NCI-H2196 (cell line): ENCODE measurements at regions not wholly inside any gene's neighbourhood (a gene's known extent, or its start where the extent isn't known, plus 50 kb on each side); places are given as distances from the start of the nearest gene placed in this dataset.

Experiments
- DNase-seq: peaks from one replicate; lab custom pipeline; 2025; ENCODE audit not compliant: unreplicated experiment; lab: John Stamatoyannopoulos, UW

DNA sequence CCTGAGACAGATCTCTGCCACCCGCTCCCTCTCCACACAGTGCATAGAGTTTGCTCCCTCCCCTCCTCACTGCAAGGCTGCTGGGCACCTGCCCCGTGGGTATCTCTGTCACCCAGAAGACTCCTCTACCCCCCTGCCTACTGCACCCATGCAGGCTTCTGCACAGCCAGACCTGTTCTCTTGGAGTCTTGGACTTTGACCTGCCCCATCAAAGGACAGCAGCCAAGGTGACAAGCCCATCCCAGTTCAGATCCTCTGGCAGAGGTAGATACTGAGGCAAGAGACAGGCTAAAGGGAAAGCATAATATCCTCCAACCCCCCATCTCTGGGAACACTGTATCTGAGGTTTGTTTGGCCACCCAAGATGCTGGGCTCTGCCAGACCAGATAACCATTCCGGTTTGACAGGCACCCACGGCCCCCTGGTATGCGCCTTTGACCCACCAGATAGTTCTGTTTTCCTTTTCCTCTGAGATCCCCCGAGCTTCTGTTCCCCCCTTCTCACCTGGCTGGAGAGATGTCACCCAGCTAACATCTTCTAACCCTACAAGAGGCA is 239.6 kb downstream of the SOX9 start:
- no peak for DNase-seq

DNA sequence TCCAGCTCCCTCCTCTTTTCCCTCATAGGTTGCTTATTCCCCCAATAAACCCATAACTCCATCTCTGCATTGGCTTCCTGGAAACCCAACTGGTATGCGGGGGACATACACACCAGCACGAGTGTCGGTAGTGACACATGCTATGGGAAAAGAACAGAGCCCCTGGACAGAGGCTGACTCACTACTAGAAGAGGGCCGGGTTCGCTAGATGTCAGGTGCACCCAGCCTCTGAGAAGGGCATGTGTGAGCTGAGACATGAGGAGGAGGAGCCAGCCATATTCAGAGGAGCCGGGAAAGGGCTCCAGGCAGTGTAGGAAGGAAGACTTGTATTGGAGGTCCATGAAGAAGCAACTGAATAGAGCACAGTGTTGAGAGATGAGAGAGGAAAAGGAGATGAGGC is 241.1 kb downstream of the SOX9 start:
- no peak for DNase-seq

DNA sequence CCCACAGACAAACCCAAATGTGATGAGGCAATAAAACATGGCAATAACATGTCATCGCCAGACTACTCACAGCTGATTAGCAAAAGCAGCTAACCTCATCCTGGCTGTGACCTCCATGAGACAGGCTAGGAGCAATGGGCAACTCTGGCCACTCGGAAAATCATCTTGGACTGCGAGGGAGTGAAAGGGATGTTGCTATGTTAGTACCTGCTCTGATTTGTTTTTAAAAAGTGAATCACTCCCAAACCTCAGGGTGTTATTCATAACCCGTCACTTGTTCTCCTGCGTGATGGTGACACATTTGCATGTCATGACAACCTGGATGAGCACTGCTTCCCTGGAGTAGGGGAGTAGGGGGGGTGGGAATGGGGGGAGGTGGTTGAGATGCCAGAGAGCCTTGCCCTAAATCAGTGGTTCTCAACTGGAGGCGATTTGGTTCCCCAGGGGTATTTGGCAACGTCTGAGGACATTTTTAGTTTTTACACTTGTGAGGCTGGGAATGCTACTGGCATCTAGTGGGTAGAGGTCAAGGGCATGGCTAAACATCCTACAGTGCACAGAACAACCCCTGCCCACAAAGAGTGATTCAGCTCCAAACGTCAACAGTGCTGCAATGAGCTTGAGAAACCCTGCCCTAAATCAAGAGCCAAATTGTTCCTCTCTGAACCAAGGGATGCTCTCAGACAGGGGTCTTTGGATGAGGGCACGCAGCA is 241.7 kb downstream of the SOX9 start:
- DNase-seq, result no peak

DNA sequence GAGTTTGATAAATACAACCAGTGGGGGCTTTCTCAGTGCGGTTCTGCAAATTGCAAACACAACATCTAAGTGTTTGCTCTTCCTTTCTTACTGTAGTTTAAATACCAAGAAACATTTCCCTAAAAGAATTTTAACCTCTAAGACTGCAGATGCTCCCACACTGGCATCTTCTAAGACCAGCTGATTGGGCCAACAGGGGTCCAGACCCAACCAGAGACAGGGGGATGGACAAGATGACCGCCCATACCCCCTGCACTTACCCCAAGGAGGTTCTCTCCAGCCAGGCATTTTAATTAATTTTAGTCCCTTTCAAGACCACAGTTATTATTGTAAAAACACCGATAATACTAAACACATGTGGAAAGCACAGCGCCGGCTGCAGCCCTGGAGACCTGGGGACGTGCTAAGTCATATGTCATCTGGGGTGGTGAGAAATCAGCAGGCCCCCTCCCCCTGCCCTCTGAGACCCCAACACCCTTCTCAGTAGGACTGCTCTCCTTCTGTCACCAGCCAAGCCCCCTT is 242.3 kb downstream of the SOX9 start:
- no peak for DNase-seq

DNA sequence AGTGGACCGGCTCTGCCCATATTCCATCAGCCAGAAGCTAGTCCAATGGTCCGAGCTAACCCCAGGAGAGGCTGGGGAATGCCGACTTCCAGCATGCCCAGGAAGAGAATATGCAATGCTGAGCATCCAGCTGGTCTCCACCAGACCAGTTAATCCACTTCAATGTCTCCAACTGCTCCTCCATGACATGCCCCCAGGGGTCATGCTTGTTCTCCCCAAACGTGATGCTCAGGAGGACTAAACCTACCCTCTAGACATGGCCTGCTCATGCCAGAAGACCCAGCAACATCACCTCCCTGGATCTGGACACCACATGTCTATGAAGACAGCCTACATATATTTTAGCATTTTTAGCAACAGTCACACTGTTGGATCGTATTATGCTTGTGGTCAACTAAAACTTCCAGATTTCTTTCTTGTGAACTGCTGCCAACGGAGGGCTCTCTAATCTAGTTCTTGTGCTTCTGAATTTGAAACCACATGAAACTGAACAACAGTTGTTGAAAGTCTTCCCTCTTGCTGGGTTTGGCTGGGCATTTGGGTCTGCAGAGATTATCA is 245.1 kb downstream of the SOX9 start:
- no peak for DNase-seq

DNA sequence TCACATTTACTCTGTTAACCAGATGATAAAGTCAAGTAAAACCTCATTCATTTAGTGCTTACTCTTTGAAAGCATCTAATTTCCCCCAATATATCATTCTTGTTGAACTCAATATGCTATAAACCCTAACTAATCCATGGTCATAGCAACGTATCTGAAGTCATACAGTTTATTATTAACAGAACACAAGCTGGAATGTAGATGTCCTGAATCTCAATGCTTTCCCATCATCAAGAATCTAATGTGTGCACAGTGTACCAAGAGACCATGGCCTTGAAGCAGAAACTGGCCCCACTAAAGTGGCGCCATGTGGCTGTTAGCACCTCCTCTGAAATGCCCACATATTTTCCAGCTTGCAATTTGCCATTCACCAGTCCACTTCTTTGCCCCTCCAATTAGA is 245.8 kb downstream of the SOX9 start:
- DNase-seq, result no peak

DNA sequence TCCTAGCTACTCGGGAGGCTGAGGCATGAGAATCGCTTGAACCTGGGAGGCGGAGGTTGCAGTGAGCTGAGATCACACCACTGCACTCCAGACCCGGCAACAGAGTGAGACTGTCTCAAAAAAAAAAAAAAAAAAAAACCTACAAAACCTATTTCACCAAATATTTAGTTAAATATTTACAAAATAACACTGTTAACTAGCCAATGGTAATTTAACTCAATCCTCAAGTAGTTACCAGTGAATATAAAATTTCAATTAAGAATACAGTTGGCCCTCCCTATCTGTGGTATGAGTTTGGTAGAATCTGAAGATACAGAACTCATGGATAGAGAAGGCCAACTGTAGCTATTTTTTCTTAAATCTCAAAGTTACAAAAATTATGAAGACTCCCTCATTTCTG is 247.4 kb downstream of the SOX9 start:
- DNase-seq, result no peak

DNA sequence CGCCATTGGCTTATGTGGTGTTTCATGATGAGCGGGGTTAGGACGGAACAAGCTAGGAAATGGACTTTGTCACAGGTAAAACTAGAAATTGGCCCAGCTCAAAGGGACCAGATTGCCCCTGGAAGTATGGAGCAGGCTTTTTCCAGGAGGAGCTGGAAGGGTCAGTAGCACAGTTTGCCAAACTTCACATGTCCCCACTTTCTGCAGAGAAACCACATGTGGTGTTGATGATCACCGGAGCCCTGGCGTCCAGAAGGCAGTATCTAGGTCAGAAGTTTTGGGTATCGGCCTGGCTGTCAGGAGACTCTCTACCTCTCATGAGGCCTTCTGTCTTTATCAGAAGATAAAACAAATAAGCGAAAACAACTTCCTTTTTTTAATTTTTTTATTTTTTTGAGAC is 248.5 kb downstream of the SOX9 start:
- no peak for DNase-seq

DNA sequence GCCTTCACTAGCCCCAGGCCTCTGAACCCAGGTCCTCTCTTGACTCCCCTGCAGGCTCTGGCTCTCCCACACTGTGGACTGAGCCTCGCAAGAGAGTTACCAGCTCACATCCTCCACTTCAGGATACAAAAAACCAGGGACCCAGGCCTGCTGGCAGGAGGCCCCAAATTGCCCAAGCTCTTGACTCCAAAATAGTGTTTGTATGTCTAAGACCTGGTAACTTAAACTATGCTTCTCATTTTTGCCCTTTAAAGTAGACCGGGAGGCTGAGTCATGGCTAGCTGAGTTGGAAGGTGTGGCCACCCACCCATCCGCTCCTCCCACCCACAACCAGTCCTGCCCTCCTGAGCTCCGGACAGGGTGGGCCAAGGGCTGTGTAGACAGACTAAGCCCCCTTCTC is 250.0 kb downstream of the SOX9 start:
- DNase-seq, result no peak

DNA sequence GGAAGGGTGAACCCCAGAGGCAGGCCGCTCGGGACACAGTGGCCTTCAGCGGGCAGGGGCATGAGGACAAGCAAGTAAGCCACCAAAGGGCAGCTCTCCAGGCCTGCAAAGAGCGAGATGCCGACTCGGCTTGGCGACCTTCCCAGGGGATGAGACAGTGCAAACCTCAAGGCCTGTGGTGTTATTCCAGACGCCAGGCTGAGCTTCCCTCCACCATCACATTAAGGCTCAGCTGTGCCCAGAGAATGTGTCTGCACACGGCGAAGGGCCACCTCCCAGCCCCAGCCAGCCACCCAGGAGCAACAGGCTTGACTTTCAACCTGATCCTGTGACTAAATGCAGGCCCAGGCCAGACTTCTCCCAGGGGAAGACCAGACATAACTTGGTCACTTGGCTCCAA is 251.4 kb downstream of the SOX9 start:
- no peak for DNase-seq

DNA sequence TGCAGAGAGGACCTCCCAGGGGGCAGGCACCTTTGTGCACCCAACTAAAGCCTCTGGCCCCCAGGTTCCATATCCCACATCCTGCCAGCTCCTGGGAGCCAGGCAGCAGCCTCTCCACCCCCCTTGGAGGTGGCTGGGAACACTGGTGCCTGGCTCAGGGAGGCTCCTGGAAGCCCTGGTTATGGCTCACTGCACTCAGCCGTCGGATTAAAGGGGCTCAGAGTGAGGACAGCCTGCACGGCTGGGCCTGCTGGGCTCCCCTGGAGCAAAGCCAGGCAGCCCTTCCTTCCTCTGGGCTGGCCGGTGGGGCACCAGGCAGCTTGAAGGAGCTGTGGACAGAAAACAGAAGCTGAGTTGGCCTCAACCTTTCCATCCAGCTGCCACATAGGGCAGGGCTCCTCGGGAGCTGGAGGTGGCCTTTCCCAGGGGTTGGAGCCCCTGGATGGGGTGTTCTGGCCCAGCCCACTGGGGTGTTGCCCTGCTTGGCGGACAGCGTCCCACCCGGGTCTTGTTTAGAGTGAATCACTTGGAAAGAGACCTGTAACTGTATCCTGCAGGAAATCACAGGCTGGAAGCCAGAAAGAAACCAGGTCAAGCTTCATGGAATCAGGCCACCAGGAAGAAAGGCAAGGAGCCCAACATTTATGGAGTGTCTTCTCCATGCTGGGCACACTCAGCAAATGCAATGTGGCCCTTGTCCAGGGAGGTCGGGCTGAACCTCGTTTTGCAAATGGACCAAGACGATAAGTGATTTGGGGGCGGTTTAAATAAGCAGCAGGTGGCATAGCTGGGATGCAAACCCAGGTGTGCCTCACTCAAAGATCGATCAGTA is 253.3 kb downstream of the SOX9 start:
- DNase-seq, result peak; percentile 73

DNA sequence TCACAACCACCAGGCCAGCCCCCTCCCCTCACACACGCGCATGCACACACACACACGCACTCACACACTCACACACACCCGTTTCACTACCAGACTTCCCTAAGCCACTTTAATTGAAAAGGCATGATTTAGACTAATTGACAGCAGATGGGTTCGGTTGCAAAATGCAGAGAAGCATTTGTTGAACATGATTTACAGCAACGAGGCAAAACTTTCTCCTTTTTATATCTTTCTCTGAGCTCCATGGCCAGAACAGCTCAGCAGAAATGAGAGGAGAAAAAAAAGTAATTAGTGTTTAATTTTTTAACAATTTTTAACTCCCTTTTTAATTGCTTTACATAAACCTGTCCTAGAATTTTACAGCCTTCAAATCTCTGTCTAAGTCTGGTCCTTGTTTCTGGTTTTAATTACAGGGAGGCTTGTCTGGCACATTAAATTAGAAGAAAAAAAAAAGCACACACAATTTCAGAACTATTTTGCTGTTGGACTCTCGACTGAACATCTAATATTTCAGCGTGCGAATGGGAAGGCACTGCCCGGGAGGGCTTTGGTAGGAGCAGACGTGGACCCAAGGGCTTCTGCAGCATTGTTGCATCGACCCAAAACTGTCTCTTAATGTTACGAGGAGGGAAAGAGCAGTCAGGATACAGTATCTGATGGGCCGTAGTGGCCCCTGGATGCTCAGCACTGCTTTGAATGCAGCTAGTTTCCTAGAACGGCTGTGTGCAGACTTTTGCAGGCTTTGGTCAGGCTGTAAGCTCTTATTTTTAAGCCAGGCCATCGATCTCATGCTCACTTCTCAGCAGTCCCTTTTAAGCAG is 255.9 kb downstream of the SOX9 start:
- no peak for DNase-seq

DNA sequence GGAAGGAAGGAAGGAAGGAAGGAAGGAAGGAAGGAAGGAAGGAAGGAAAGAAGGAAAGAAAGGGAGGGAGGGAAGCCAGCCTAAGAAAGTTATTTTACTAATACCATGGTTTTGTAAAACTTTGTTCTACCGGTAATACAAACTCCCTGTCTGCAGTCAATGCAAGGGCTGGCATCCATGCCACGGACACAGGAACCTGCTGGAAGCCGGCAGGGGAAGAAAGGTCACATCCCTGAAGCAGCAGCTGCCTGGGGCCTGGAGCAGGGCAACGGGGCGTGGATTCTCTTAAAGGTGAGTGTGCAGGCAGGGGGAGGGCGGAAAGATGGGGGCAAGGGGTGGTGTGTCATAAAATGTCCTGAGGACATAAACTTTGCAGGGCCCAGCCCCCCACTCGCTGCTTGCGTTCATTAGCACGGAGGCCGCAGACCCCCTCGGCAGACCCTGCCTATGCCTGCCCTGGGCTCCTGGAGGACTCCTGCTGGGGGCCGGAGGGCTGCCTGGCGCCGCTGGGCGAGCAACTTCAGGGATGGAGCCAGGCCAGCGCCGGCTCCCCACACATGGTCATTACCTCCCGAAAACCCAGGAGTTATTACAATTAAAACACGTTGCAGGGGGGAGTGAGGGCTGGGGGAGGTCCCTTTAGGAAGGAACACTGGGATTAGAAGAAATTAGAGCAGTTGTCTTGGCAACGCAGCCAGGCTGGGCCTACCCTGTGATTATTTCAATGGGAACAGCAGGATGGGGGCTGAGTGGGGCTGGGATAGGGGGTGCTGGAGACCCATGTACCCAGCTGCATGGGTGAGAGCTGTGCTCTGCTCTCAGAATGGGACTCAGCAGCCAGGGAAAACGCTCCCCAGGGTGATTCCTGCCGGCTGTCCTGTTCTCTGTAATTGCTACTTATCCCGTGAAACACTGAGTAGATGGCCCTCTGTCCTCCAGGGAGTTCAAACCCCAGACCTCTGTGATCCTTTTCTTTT is 257.9 kb downstream of the SOX9 start:
- no peak for DNase-seq

DNA sequence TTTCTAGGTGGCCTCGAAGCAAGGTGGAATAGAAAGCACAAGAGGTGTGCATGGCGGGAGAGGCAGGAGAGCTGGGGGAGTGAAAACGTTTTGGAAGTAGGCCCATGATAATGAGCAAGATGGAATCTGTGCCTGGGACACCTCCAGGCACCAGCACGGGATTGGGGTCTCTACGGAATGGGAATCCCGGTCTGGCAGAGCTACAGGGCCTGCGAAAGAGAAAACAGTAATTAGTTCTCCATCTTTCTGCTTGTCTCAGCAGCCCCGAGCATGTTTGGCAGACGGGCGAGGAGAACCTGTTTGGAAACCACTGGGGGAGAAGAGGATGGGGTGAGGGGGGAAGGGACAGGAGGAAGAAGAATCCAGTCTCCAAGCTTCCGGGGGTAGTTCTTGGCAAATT is 258.7 kb downstream of the SOX9 start:
- no peak for DNase-seq

DNA sequence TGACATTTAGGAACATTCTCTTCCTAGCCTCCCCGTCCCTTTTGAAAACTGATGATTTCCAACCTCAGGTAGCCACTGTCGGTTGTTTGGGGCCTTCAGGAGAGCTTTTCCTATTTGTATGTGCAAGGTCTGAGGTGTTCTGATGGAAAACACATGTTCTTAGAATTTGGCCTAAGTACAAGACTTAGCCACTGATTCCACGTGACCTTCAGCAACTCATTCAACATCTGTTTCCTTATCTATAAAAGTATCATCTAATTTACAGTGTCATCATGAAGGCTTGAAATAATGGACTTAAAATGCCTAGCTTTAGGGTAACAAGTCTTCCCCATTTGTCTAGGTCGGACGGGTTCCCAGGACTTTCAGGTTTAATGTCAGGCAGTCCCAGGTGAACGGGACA is 259.3 kb downstream of the SOX9 start:
- DNase-seq, result no peak

DNA sequence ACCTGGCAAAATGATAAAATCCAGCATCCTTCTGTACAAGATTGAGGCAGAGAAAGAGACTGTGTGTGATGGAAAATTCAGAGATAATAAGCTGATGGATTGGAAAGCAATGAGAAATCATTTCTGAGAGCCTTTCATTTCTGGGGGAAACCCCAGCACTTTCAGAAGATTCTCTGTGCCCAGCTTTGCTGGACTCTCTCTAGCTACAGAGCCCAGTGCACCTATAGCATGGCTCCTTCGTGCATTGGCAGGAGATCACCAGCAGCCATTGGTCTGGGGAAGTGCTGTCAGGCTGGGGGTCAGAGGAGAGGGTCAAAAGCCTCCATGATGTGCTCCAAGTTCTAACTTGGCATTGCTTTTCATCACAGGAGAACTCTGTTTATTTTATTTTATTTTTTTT is 259.9 kb downstream of the SOX9 start:
- DNase-seq, result no peak

DNA sequence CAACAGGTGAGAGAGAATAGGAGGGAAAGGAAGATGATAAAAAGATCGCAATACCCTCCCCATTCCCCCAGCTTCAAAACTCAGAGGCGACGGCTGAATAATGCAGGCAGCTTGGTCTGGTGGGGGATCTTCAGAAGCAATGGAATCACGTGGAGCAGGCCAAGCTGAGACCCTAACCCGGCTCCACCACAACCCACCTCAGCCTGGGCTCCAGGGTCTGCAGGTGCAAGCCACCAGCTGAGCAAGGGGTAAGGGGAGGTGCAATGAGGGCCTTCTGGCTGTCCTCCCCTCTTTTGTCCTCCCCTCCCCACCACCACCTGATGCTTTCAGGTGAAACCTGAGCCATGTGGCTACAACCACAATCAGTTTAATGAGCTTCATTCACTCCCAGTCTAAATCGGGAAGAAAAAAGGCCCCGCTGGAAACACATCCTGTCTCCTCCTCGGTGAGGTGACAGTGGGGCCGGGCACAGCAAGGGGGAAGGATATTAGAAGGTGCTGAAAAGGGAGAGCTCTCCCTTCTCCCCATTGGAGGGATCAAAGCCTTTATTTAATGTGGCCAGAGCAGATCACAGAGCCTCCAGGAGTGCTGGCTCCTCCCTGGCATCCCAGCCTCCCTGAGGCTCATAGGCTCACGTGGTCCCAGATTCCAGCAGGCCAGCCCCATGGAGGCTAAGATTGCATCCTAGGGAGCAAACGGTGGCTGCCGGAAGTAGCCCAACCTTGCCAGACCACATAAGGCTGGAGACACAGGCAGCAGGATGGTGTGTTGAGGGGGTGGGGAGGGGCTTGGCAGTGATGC is 261.0 kb downstream of the SOX9 start:
- DNase-seq, result peak; percentile 89

DNA sequence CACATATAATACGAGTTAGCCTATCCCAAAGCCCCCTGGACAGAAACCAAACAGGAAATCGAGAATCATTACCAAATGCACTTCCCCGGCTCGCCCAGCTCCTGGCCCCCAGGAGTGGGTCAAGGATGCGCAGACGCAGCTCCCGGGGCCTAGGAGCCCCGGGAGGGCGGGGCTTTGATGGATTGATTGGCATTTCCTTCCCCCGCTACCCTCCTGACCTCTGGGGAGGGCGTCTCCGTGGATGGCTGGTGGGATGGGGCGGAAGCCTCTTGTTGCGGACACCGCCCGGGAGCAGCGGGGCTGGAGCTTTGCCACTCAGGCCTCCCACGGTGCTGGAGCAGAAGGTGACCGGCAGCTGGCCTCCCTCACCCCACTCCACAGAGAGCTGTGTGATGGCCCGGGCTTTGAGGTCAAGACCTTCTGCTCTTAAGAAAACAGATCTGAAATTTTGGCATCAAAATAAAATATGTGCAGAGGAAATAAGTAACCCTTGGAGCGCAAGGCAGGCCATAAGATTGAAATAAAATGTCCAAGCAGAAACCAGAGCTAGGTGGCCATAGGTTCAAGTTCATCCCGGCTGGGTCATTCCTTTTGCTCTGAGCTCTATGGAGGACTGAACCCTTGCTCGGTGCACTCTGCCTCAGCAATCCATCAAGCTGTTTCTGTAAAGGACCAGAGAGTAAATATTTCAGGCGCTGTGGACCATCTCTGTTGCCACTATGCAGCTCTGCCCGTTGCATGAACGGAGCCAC is 262.3 kb downstream of the SOX9 start:
- no peak for DNase-seq
